Transverse colon (tissue), 4 donors: ENCODE measurements at regions not wholly inside any gene's neighbourhood (a gene's known extent, or its start where the extent isn't known, plus 50 kb on each side); places are given as distances from the start of the nearest gene placed in this dataset.

Experiments used
- POLR2AphosphoS5 ChIP-seq, 3 donors: sonication (generic); formaldehyde crosslinking; IDR thresholded peaks; one replicate each; pipeline ENCODE4 v1.6.1; 2016; ENCODE audit warnings: antibody characterized with exemption in 3 of 3
- TF ChIP-seq, protein P1 (sequence below), 5 experiments: fragments of 200-600 bp in 3 of 5; fragments of 450-650 bp in 2 of 5; sonication (generic) in 3 of 5; IDR thresholded peaks; 1 replicate in 2 of 5; 2 replicates in 3 of 5; pipeline ENCODE4 v1.5.1; 2016 to 2017; ENCODE audit warnings: antibody characterized with exemption in 5 of 5, inconsistent platforms in 3 of 5, mild to moderate bottlenecking in 2 of 5, moderate library complexity in 1 of 5

DNA sequence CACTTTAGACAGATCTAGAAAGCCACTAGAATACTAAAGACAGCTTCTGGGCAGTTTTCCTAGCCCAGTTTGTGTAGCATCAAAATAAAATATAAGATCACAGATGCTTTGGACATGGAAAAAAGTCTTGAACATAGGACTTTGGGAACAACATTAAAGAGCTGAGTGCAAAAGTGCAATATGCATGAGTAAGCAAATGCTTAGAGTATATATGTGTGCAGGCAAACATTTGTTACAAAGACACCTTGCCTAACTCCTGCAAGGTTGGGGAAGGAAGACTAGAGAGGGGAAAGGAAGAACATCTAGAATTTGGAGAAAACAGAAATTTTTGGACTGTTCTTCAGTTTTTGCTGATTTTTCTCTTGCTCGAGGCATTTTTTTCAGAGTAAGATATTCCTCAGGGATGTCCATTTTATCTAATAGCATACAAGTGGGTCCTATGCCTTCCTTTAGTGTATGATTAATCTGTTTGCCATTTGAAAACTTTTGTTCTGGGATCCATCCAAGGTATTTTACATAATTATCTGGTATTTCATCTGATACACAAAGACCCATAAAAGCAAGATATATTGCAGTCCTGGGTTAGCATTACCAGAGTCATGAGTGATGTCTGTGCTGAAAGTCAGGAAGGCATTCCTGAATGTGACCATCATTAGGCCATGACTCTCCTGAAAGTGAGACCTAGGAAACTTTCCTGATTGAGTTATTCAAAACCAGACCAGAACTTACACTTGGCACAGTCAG is 142.0 kb upstream of the RGMB start:
- TF ChIP-seq, protein P1, sequence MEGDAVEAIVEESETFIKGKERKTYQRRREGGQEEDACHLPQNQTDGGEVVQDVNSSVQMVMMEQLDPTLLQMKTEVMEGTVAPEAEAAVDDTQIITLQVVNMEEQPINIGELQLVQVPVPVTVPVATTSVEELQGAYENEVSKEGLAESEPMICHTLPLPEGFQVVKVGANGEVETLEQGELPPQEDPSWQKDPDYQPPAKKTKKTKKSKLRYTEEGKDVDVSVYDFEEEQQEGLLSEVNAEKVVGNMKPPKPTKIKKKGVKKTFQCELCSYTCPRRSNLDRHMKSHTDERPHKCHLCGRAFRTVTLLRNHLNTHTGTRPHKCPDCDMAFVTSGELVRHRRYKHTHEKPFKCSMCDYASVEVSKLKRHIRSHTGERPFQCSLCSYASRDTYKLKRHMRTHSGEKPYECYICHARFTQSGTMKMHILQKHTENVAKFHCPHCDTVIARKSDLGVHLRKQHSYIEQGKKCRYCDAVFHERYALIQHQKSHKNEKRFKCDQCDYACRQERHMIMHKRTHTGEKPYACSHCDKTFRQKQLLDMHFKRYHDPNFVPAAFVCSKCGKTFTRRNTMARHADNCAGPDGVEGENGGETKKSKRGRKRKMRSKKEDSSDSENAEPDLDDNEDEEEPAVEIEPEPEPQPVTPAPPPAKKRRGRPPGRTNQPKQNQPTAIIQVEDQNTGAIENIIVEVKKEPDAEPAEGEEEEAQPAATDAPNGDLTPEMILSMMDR (IDR thresholded peaks at IDR 0.05) = no peak
- TF ChIP-seq POLR2AphosphoS5 (IDR thresholded peaks at IDR 0.05) = no peak
